Aorta (tissue), 5 donors: ENCODE measurements at regions not wholly inside any gene's neighbourhood (a gene's known extent, or its start where the extent isn't known, plus 50 kb on each side); places are given as distances from the start of the nearest gene placed in this dataset.
"Not testable (repeated sequence)": the region's sequence is repeated elsewhere in the genome, so short reads cannot be mapped to it uniquely, and the experiment has no call there.

Source experiments
- ATAC-seq: fragments of 200-7000 bp; cut with Tn5 transposase; one replicate; pipeline ENCODE4 v1.9.1; 2022; ENCODE audit warnings: moderate library complexity; ENCODE audit not compliant: low FRiP score
- DNase-seq, 2 donors: peaks; one replicate each; pipeline ENCODE4 v3.0.0-alpha.2; 2020
- H3K27ac ChIP-seq, 2 donors: one replicate each; pipeline ENCODE4 v1.5.1; 2013; ENCODE audit warnings: low read length in 2 of 2, mild to moderate bottlenecking in 2 of 2, moderate library complexity in 2 of 2, control low read depth in 1 of 2, inconsistent platforms in 1 of 2, low read depth in 1 of 2
- H3K27me3 ChIP-seq, 2 donors: one replicate each; pipeline ENCODE4 v1.6.1; 2013; ENCODE audit warnings: control low read depth in 1 of 2, low read length in 1 of 2, mild to moderate bottlenecking in 1 of 2, moderate library complexity in 1 of 2; ENCODE audit not compliant: insufficient read depth in 2 of 2, control insufficient read depth in 1 of 2
- H3K36me3 ChIP-seq, 2 donors: one replicate each; pipeline ENCODE4 v1.6.1; 2013; ENCODE audit warnings: control low read depth in 1 of 2, low read length in 1 of 2, mild to moderate bottlenecking in 1 of 2; ENCODE audit not compliant: insufficient read depth in 2 of 2, control insufficient read depth in 1 of 2
- H3K4me1 ChIP-seq, 2 donors: one replicate each; pipeline ENCODE4 v1.6.1; 2013; ENCODE audit warnings: low read length in 2 of 2, control low read depth in 1 of 2, mild to moderate bottlenecking in 1 of 2, moderate library complexity in 1 of 2; ENCODE audit not compliant: insufficient read depth in 2 of 2, control insufficient read depth in 1 of 2
- H3K4me3 ChIP-seq, 2 donors: one replicate each; pipeline ENCODE4 v1.5.1; 2013; ENCODE audit warnings: low read length in 2 of 2, control low read depth in 1 of 2, mild to moderate bottlenecking in 1 of 2
- H3K9me3 ChIP-seq: one replicate; pipeline ENCODE4 v1.6.1; 2013; ENCODE audit warnings: mild to moderate bottlenecking, low read length; ENCODE audit not compliant: control insufficient read depth
- WGBS, 2 donors: extraction: QIAGEN DNeasy Blood & Tissue Kit; methylation state at CpG; one replicate each; pipeline ENCODE4 v1.1.7; 2013; 5-methylcytosine and 5-hydroxymethylcytosine counted together
- intact Hi-C, 2 donors: fragments of 100-400 bp; cut with DNase I; formaldehyde crosslinking; loops; one replicate each; pipeline versions ENCODE4 v1.14.2 to v1.15.0; 2022
- donor health status: healthy with polysubstance abuse.
- donor health status: Bipolar disorder and iron deficiency.
- donor health status: DM: no; HTN: no; CAD: no.
- donor health status: DM: no; HTN: no; CAD: no.
- donor health status: DM: yes; HTN: yes; CAD: no.

DNA sequence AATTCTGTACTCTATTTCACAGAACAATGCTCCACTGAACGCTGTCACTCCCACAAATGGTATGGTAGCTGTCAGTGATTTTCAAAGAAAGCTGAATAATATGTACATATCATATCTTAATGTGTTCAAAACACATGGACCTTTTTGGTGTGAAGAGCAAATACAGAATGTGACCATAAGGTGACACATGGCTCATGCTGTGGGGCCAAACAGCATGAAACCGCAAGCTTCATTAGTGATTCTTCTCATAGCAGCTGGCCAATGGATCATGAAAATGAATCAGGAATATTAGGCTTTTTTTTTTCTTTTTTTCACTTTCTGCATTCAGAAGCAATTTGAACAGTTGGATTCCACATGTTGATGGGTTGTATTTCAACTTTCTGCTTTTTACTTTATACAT, 54.9 kb upstream of the CDH9 start:
- DNase-seq (no peak), ATAC-seq (no peak)
- Histone ChIP-seq H3K27me3 (no peaks in the 10 kb centered on the region), H3K27ac (no peak overlapping the region), H3K4me1 (no peaks in the 10 kb centered on the region), H3K4me3 (no peak overlapping the region), H3K9me3 (no peaks in the 10 kb centered on the region), H3K36me3 (no peaks in the 10 kb centered on the region)
- intact Hi-C loops, result no loop called here
- WGBS, 2 donors, result 87 to 88% methylated on average over 2 of the region's 2 CpGs

GRCh38 chr5:27091858-27092257, 53.5 kb upstream of the CDH9 start:
- intact Hi-C loops, result no loop called here
- H3K4me3 ChIP-seq, result no peak overlapping the region
- no peaks in the 10 kb centered on the region for H3K9me3 ChIP-seq
- H3K27me3 ChIP-seq, result no peaks in the 10 kb centered on the region
- 57 to 82% methylated on average over 1 of the region's 1 CpG for WGBS, 2 donors
- H3K4me1 ChIP-seq, result no peaks in the 10 kb centered on the region
- no peak for DNase-seq
- H3K27ac ChIP-seq, result no peak overlapping the region
- H3K36me3 ChIP-seq, result no peaks in the 10 kb centered on the region
- no peak for ATAC-seq

DNA sequence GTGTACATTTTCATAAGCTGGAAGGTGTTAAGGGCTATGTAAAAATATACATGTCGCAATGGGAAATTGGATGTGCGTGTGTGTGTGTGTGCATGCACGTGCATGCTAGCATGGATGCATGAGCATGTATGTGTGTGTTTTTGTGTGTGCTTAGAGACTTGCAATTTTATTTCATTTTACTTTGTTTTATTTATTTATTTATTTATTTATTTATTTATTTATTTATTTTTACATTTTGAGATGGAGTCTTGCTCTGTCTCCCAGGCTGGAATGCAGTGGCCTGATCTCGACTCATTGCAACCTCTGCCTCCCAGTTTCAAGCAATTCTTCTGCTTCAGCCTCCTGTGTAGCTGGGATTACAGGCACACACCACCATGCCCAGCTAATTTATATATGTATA, 50.4 kb upstream of the CDH9 start:
- intact Hi-C loops, H3K36me3 ChIP-seq, H3K4me3 ChIP-seq, ATAC-seq, H3K9me3 ChIP-seq, H3K4me1 ChIP-seq, DNase-seq, H3K27ac ChIP-seq, H3K27me3 ChIP-seq: not testable (repeated sequence)
- WGBS, 2 donors, result 90 to 96% methylated on average over 4 of the region's 4 CpGs
